Putamen (tissue), 1 donor: ENCODE measurements at regions not wholly inside any gene's neighbourhood (a gene's known extent, or its start where the extent isn't known, plus 50 kb on each side); places are given as distances from the start of the nearest gene placed in this dataset.
"Not testable (repeated sequence)": the region's sequence is repeated elsewhere in the genome, so short reads cannot be mapped to it uniquely, and the experiment has no call there.

Experiments used
- DNase-seq: peaks from one replicate; pipeline ENCODE4 v3.0.0-alpha.2; 2016; ENCODE audit warnings: low spot score

DNA sequence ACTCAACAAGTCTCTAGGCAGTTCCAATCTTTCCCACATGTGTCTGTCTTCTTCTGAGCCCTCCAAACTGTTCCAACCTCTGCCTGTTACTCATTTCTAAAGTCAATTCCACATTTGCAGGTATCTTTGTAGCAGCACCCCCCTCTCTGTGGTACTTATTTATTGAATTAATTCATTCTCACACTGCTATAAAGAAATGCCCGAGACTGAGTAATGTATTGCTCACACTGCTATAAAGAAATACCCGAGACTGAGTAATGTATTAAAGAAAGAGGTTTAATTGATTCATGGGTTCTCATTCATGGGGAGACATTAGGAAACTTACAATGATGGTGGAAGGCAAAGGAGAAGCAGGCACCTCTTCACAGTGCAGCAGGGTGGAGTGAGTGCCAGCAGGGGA, 1413.8 kb downstream of the SI start:
- no peak for DNase-seq

GRCh38 chr3:163657088-163657487, 1421.2 kb downstream of the SI start:
- no peak for DNase-seq

GRCh38 chr3:163655021-163655420, 1423.3 kb downstream of the SI start:
- DNase-seq = no peak

- no peak for DNase-seq
Observed at GRCh38 chr3:163644172-163644571, 1434.1 kb downstream of the SI start.

- DNase-seq = no peak
Observed at GRCh38 chr3:163632722-163633121, 1445.6 kb downstream of the SI start.

DNA sequence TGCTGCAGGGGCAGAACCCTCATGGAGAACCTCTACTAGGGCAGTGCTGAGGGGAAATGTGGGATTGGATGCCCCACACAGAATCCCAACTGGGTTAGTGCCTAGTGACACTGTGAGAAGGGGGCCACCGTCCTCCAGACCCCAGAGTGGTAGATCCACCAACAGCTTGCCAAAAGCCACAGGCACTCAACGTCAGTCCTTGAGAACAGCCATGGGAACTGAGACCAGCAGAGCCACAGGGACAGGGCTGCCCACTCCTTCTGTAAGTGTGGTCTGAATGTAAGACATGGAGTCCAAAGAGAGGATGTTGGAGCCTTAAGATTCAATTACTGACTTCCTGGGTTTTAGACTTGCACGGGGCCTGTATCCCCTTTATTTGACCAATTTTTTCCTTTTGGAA, 1451.5 kb downstream of the SI start:
- DNase-seq = no peak

GRCh38 chr3:163622384-163622783, 1455.9 kb downstream of the SI start:
- no peak for DNase-seq

DNA sequence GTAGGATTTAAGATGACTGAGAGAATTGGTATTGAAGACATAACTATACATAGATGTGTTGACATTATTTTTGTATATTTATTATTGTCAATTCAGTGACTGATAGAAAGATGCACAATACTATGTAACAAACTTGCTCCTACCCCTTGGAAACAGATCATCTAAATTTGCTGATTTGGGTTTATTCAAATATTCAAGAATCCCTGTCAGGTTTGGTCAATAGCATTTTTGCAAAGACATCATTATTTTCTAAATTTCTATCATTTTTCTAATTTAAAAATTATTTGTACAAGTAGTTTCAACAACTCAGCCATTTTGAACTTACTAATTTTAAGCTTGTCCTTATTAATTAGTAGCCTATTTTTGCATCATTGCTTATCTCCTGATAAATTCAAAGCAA, 1463.4 kb downstream of the SI start:
- DNase-seq = no peak

DNA sequence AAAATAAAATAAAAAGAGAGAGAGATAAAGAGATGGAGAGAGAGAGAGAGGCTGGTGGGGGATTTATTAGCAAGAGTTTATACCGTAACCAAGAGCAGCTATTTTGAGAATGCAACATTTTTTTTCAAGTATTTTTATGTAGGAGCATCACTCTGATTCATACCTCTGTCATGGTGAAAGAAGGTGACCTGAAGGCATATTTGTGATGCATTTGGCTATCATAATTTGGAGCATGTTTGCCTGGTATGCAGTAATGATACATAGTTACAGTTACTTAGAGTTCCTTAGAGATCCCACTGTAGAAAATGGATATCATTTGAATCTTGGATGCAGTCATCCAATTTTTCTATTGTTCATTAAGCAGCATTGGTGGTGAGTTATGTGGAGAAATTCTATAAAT, 1472.4 kb downstream of the SI start:
- DNase-seq = no peak

GRCh38 chr3:163601426-163601825, 1476.9 kb downstream of the SI start:
- DNase-seq = no peak

DNA sequence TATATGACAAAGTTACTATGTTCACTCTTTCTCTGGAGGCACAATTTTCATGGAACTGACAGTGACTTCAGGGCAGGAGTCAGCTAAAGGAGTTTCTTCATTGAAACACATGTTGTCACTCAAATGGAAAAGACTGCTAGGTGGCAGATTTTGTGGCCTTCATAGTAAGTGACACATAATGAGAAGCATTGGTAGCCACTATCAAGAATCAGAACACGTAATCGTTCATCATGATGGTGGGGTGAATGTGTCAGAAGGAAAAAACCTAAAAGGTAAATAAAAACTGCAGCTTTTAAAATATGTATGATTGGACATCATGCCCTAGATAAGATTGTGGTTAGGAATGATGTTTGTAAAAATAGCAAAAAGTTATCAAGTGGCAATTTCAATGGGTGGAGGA, 1491.0 kb downstream of the SI start:
- no peak for DNase-seq

GRCh38 chr3:163582967-163583366, 1495.3 kb downstream of the SI start:
- DNase-seq = no peak

DNA sequence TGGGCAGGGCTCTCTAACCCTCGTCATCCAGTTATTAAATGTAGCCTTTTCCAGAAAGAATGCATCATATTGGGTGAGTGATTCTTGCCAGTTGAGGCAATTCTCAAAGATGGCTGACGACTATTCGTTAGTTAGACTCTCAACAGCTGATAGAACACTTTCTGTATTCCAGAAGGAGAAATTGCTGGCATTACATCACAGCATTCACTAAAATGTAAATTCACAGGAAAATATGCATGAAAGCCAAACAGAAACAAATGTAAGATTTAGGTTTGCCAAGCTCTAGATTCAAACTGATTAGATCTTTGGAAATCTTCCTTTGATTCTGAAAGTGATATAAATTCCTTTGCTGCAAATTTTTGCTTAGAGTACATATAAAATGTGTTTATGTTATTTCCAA, 1501.0 kb downstream of the SI start:
- DNase-seq = no peak

DNA sequence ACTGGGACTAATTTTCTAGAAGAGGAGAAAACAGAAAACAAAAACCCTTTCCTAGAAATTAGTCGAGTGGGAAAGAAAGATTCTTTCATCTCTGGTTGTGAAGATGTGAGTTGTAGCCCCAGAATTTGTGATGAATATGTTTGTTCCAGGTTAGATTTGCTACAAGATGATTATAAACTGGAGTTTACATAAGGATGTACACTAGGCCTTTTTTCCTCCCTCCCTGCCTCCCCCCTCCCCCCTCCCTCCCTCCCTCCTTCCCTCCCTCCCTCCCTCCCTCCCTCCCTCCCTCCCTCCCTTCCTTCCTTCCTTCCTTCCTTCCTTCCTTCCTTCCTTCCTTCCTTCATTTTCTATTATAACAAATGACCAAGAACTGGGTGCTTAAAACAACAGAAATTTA, 1502.0 kb downstream of the SI start:
- no peak for DNase-seq

DNA sequence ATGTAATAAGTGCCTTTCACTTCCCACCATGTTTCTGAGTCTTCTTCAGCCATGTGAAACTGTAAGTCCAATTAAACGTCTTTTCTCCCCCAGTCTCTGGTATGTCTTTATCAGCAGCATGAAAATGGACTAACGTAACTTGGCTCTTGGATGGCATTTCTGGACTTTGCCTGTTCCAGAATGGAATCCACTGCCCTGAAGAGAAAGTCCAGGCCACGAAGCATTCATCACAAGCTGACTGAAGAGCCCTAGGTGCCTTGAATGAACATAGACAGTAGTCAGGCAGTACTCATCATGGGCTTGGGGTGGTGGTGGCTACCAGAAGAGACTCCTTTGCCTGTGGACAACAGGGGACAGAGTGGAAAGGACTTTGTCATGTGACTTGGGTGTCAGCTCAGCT, 1505.0 kb downstream of the SI start:
- no peak for DNase-seq

GRCh38 chr3:163572856-163573255, 1505.4 kb downstream of the SI start:
- no peak for DNase-seq

GRCh38 chr3:163563485-163563884, 1514.8 kb downstream of the SI start:
- DNase-seq = no peak

GRCh38 chr3:163562625-163563024, 1515.7 kb downstream of the SI start:
- no peak for DNase-seq

GRCh38 chr3:163561151-163561550, 1517.1 kb downstream of the SI start:
- DNase-seq = no peak

GRCh38 chr3:163560459-163560858, 1517.8 kb downstream of the SI start:
- no peak for DNase-seq

GRCh38 chr3:163556813-163557523, 1521.3 kb downstream of the SI start:
- no peak for DNase-seq

DNA sequence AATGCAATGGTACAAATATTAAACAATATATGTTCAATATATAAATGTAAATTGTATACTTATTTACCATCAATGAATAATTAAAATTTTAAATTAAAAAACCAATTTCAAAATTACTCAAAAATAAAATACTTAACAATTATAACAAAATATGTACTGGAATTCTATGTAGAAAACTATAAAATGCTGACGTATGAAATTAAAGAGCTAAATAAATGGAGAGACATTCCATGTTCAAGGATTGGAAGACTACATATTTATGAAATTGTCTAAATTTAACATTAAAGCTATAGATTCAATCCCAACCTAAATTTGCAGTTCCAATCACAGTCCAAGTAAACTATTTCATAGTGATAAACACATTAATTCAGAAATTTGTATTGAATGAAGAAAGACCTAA, 1522.4 kb downstream of the SI start:
- DNase-seq = no peak

- DNase-seq = no peak
Observed at GRCh38 chr3:163552659-163552966, 1525.7 kb downstream of the SI start.

DNA sequence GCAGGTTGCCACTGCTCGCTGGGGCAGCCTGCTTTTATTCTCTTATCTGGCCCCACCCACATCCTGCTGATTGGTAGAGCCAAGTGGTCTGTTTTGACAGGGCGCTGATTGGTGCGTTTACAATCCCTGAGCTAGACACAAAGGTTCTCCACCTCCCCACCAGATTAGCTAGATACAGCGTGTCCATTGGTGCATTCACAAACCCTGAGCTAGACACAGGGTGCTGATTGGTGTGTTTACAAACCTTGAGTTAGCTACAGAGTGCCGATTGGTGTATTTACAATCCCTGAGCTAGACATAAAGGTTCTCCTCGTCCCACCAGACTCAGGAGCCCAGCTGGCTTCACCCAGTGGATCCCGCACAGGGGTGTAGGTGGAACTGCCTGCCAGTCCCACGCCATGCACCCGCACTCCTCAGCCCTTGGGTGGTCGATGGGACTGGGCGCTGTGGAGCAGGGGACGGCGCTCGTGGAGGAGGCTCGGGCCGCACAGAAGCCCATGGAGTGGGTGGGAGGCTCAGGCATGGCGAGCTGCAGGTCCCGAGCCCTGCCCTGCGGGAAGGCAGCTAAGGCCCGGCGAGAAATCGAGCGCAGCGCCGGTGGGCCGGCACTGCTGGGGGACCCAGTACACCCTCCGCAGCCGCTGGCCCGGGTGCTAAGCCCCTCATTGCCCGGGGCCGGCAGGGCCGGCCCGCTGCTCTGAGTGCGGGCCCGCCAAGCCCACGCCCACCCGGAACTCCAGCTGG, 1526.2 kb downstream of the SI start:
- not testable (repeated sequence) for DNase-seq
